HepG2 (cell line): ENCODE measurements at regions not wholly inside any gene's neighbourhood (a gene's known extent, or its start where the extent isn't known, plus 50 kb on each side); places are given as distances from the start of the nearest gene placed in this dataset.

Source experiments
- ATAC-seq: fragments of 200-7000 bp; cut with Tn5 transposase; 3 replicates; pipeline ENCODE4 v1.9.1; 2020; ENCODE audit warnings: mild to moderate bottlenecking, moderate library complexity
- BruUV-seq: library from RNA; stranded (reverse); fragments of 400-500 nt; replicated peaks from 2 replicates; lab custom pipeline; 2021; lab: Mats Ljungman, UMichigan
- CTCF ChIA-PET: fragments of 300-600 bp; formaldehyde crosslinking; extraction: SDS; loops from one replicate; lab custom pipeline; 2021; ENCODE audit warnings: low total read pairs, inconsistent platforms, low intra/inter-chr PET ratio; lab: Yijun Ruan, JAX
- POLR2A ChIA-PET: fragments of 350-600 bp; sonication (Branson Sonifier 250); formaldehyde crosslinking; loops from one replicate; lab custom pipeline; 2020; ENCODE audit warnings: antibody characterized with exemption, inconsistent platforms; lab: Yijun Ruan, JAX
- DNase-seq: peaks from one replicate; pipeline ENCODE4 v3.0.0-alpha.2; 2015; ENCODE audit warnings: low spot score
- FAIRE-seq: peaks from 3 replicates; lab custom pipeline; 2011; peaks lifted over from hg19 to GRCh38; lab: Jason Lieb, UNC
- H2AFZ ChIP-seq: one replicate; pipeline ENCODE4 v1.6.1; 2011; ENCODE audit warnings: low read length, inconsistent platforms
- H3K27ac ChIP-seq: fragments of 300-600 bp; 3 replicates; pipeline ENCODE4 v1.8.0; 2011; ENCODE audit warnings: mixed run types, mild to moderate bottlenecking, mixed read lengths, low read length, inconsistent platforms; ENCODE audit not compliant: insufficient read depth; ENCODE audit errors: extremely low read length
- H3K27me3 ChIP-seq, 2 experiments: fragments of 200-600 bp in 1 of 2; 2 replicates in 1 of 2; 3 replicates in 1 of 2; pipeline versions ENCODE4 v1.6.0 to v1.8.0; 2011; ENCODE audit warnings: low read length in 2 of 2, mild to moderate bottlenecking in 2 of 2, moderate library complexity in 2 of 2, inconsistent platforms in 1 of 2; ENCODE audit not compliant: insufficient read depth in 2 of 2, control insufficient read depth in 1 of 2
- H3K36me3 ChIP-seq, 2 experiments: fragments of 200-600 bp in 1 of 2; replicated peaks in 1 of 2; 2 replicates in 1 of 2; 3 replicates in 1 of 2; pipeline versions ENCODE4 v1.5.1 to v1.8.0; 2011; ENCODE audit warnings: low read length in 2 of 2, inconsistent platforms in 1 of 2; ENCODE audit not compliant: insufficient read depth in 2 of 2, control insufficient read depth in 1 of 2
- H3K4me1 ChIP-seq: 2 replicates; pipeline ENCODE4 v1.5.1; 2012; ENCODE audit warnings: low read length, inconsistent platforms; ENCODE audit not compliant: insufficient read depth
- H3K4me2 ChIP-seq: 2 replicates; pipeline ENCODE4 v1.6.0; 2011; ENCODE audit warnings: low read depth, low read length, inconsistent platforms
- H3K4me3 ChIP-seq, 3 experiments: fragments of 200-600 bp in 1 of 3; sonication (generic), shearing (Covaris generic) in 1 of 3; replicated peaks in 1 of 3; 2 replicates each; pipeline ENCODE4 v1.5.1; 2011 to 2016; ENCODE audit warnings: low read length in 3 of 3, inconsistent platforms in 2 of 3, low read depth in 2 of 3, mild to moderate bottlenecking in 2 of 3, control low read depth in 1 of 3, mixed read lengths in 1 of 3; ENCODE audit not compliant: insufficient read depth in 1 of 3
- H3K79me2 ChIP-seq: one replicate; pipeline ENCODE4 v1.6.1; 2011; ENCODE audit warnings: low read length, inconsistent platforms; ENCODE audit not compliant: insufficient read depth
- H3K9ac ChIP-seq: 2 replicates; pipeline ENCODE4 v1.6.0; 2011; ENCODE audit warnings: mild to moderate bottlenecking, low read depth, low read length, inconsistent platforms; ENCODE audit not compliant: insufficient read depth
- H3K9me3 ChIP-seq: 2 replicates; pipeline ENCODE4 v1.5.1; 2012; ENCODE audit warnings: mild to moderate bottlenecking, low read length
- H4K20me1 ChIP-seq: 2 replicates; pipeline ENCODE4 v1.6.0; 2011; ENCODE audit warnings: inconsistent platforms, mild to moderate bottlenecking, low read length, moderate library complexity; ENCODE audit not compliant: insufficient read depth
- ARNT2 ChIP-seq: sonication (generic); formaldehyde crosslinking; IDR thresholded peaks from 2 replicates; pipeline ENCODE4 v1.8.0; 2022; ENCODE audit warnings: mild to moderate bottlenecking, low read depth, missing genetic modification reagents, moderate library complexity
- CENPX ChIP-seq: sonication (generic); formaldehyde crosslinking; IDR thresholded peaks from 2 replicates; pipeline ENCODE4 v1.9.0; 2021; ENCODE audit warnings: mild to moderate bottlenecking, missing genetic modification reagents, moderate library complexity
- ELF3 ChIP-seq: IDR thresholded peaks from 2 replicates; pipeline ENCODE4 v1.6.1; 2016; ENCODE audit warnings: missing genetic modification reagents, missing compliant biosample characterization
- HIVEP1 ChIP-seq: sonication (generic); formaldehyde crosslinking; IDR thresholded peaks from 2 replicates; pipeline ENCODE4 v1.4.0; 2020; ENCODE audit warnings: mild to moderate bottlenecking, missing genetic modification reagents
- HNF4G ChIP-seq, 2 experiments: sonication (generic) in 1 of 2; formaldehyde crosslinking in 1 of 2; IDR thresholded peaks; 2 replicates each; pipeline versions ENCODE4 v1.4.0 to v1.6.1; 2011 to 2020; ENCODE audit warnings: borderline replicate concordance in 2 of 2, low read depth in 2 of 2, mild to moderate bottlenecking in 2 of 2, low read length in 1 of 2, missing genetic modification reagents in 1 of 2, moderate library complexity in 1 of 2
- PHF21A ChIP-seq: sonication (generic); formaldehyde crosslinking; IDR thresholded peaks from 2 replicates; pipeline ENCODE4 v1.5.0; 2020; ENCODE audit warnings: mild to moderate bottlenecking, missing genetic modification reagents
- RCOR2 ChIP-seq: IDR thresholded peaks from 2 replicates; pipeline ENCODE4 v1.6.1; 2016; ENCODE audit warnings: missing biosample characterization, missing genetic modification reagents
- RXRA ChIP-seq: sonication (generic); formaldehyde crosslinking; IDR thresholded peaks from 2 replicates; pipeline ENCODE4 v1.5.1; 2020; ENCODE audit warnings: missing genetic modification reagents
- TFE3 ChIP-seq: IDR thresholded peaks from 2 replicates; pipeline ENCODE4 v1.6.1; 2016
- THAP7 ChIP-seq: sonication (generic); formaldehyde crosslinking; IDR thresholded peaks from 2 replicates; pipeline ENCODE4 v1.8.1; 2023; ENCODE audit warnings: mild to moderate bottlenecking, missing genetic modification reagents
- TP53 ChIP-seq: sonication (generic); formaldehyde crosslinking; conservative IDR thresholded peaks from 2 replicates; pipeline ENCODE4 v1.4.0; 2020; ENCODE audit warnings: missing genetic modification reagents
- ZFP62 ChIP-seq: sonication (generic); formaldehyde crosslinking; IDR thresholded peaks from 2 replicates; pipeline ENCODE4 v1.4.0; 2020; ENCODE audit warnings: missing genetic modification reagents
- ZMYM3 ChIP-seq: sonication (generic); formaldehyde crosslinking; IDR thresholded peaks from 2 replicates; pipeline ENCODE4 v1.5.1; 2020; ENCODE audit warnings: mild to moderate bottlenecking, missing genetic modification reagents
- ZMYM4 ChIP-seq: sonication (generic); formaldehyde crosslinking; IDR thresholded peaks from 2 replicates; pipeline ENCODE4 v1.8.1; 2023; ENCODE audit warnings: mild to moderate bottlenecking, missing genetic modification reagents
- ZNF343 ChIP-seq: sonication (generic); formaldehyde crosslinking; IDR thresholded peaks from 2 replicates; pipeline ENCODE4 v1.4.0; 2020; ENCODE audit warnings: mild to moderate bottlenecking, missing genetic modification reagents
- ZNF468 ChIP-seq: sonication (generic); formaldehyde crosslinking; IDR thresholded peaks from 2 replicates; pipeline ENCODE4 v1.8.0; 2022; ENCODE audit warnings: mild to moderate bottlenecking, moderate library complexity, missing genetic modification reagents
- ZNF562 ChIP-seq: sonication (generic); formaldehyde crosslinking; IDR thresholded peaks from 2 replicates; pipeline ENCODE4 v1.8.0; 2022; ENCODE audit warnings: missing genetic modification reagents, borderline replicate concordance
- ZNF567 ChIP-seq: sonication (generic); formaldehyde crosslinking; IDR thresholded peaks from 2 replicates; pipeline ENCODE4 v1.8.1; 2023; ENCODE audit warnings: mild to moderate bottlenecking, missing genetic modification reagents, borderline replicate concordance
- ZNF709 ChIP-seq: sonication (generic); formaldehyde crosslinking; IDR thresholded peaks from 2 replicates; pipeline ENCODE4 v1.5.0; 2020; ENCODE audit warnings: mild to moderate bottlenecking, missing genetic modification reagents
- WGBS: methylation state at CpG from one replicate; pipeline ENCODE4 v1.1.6; 2017; ENCODE audit warnings: low lambda C conversion rate; 5-methylcytosine and 5-hydroxymethylcytosine counted together
- in situ Hi-C: cut with HindIII; loops from 2 replicates; pipeline ENCODE4 v1.10.0; 2017; ENCODE audit warnings: low pct_unique_long_range_greater_than_20kb; ENCODE audit not compliant: extremely low pct_ligation_motif_present
- intact Hi-C: fragments of 100-400 bp; cut with micrococcal nuclease; formaldehyde crosslinking; loops from one replicate; pipeline ENCODE4 v1.10.0; 2022; ENCODE audit not compliant: unreplicated experiment

GRCh38 chr1:244337839-244338238, 113.9 kb downstream of the ADSS2 start:
- DNase-seq = no peak
- no peaks in the 10 kb centered on the region for H3K79me2 ChIP-seq
- ATAC-seq = no peak
- 49% methylated on average over 3 of the region's 3 CpGs for WGBS
- H3K27ac ChIP-seq = no peak overlapping the region
- no peak overlapping the region for H3K4me2 ChIP-seq
- in situ Hi-C loops (no loop called here), intact Hi-C loops (no loop called here)
- FAIRE-seq = no peak
- H3K4me1 ChIP-seq = peaks cover 14% of the 10 kb centered on the region
- H3K9ac ChIP-seq = no peak overlapping the region
- H2AFZ ChIP-seq = no peak overlapping the region
- BruUV-seq = no TSS peak
- ChIA-PET CTCF (no interaction called here), POLR2A (no interaction called here)
- no peak for TF ChIP-seq ZNF709 (CRISPR knock-in tag)
- no peak for TF ChIP-seq HIVEP1 (CRISPR knock-in tag)
- no peak for TF ChIP-seq PHF21A (CRISPR knock-in tag)
- no peak overlapping the region for H3K4me3 ChIP-seq
- no peaks in the 10 kb centered on the region for H3K9me3 ChIP-seq
- no peaks in the 10 kb centered on the region for H4K20me1 ChIP-seq
- peaks cover 2 to 16% of the 10 kb centered on the region in 2 experiments; a peak in 3 of 5 replicates for H3K27me3 ChIP-seq
- H3K36me3 ChIP-seq = no peaks in the 10 kb centered on the region

- no peak overlapping the region for H3K9ac ChIP-seq
- FAIRE-seq = no peak
- intact Hi-C loops = no loop called here
- H3K4me2 ChIP-seq = no peak overlapping the region
- H3K9me3 ChIP-seq = no peaks in the 10 kb centered on the region
- H3K36me3 ChIP-seq = no peaks in the 10 kb centered on the region
- BruUV-seq = no TSS peak
- ChIA-PET CTCF (no interaction called here), POLR2A (no interaction called here)
- H3K79me2 ChIP-seq = no peaks in the 10 kb centered on the region
- no peak overlapping the region for H3K27ac ChIP-seq
- DNase-seq = no peak
- no peak overlapping the region for H2AFZ ChIP-seq
- no peaks in the 10 kb centered on the region for H4K20me1 ChIP-seq
- in situ Hi-C loops = no loop called here
- no peak overlapping the region for H3K4me3 ChIP-seq
- 41% methylated on average over 9 of the region's 11 CpGs for WGBS
- peaks cover 14% of the 10 kb centered on the region for H3K4me1 ChIP-seq
- ATAC-seq = no peak
- H3K27me3 ChIP-seq = peaks cover 2 to 16% of the 10 kb centered on the region in 2 experiments; a peak in 3 of 5 replicates
- TF ChIP-seq ZNF567 (CRISPR knock-in tag) (no peak), RXRA (no peak), THAP7 (CRISPR knock-in tag) (no peak), HNF4G (IDR thresholded peaks at IDR 0.05; ENCODE audit: borderline replicate concordance, low read depth, low read length) (no peak), HNF4G (CRISPR knock-in tag; IDR thresholded peaks at IDR 0.05; ENCODE audit: borderline replicate concordance, low read depth) (no peak), TFE3 (CRISPR knock-in tag) (no peak), ELF3 (CRISPR knock-in tag) (no peak), ZFP62 (CRISPR knock-in tag) (no peak), ARNT2 (CRISPR knock-in tag) (no peak), ZNF343 (no peak), ZMYM4 (no peak), ZNF468 (CRISPR knock-in tag) (no peak), ZNF562 (no peak), CENPX (CRISPR knock-in tag) (no peak), ZMYM3 (CRISPR knock-in tag) (no peak), TP53 (no peak), RCOR2 (no peak)
Observed at GRCh38 chr1:244339073-244339692, 112.5 kb downstream of the ADSS2 start.
